ENCODE measurements at regions not wholly inside any gene's neighbourhood (a gene's known extent, or its start where the extent isn't known, plus 50 kb on each side); places are given as distances from the start of the nearest gene placed in this dataset.

GRCh38 chr12:17438141-17438540, 651.9 kb downstream of the RERGL start:
- TF ChIP-seq ZFP30 (CRISPR knock-in tag; IDR thresholded peaks at IDR 0.05; ENCODE audit: borderline replicate concordance) (no peak), COPS2 (conservative IDR thresholded peaks at IDR 0.05) (no peak)

Data from K562 (cell line).